NT2/D1 (cell line): ENCODE measurements at regions not wholly inside any gene's neighbourhood (a gene's known extent, or its start where the extent isn't known, plus 50 kb on each side); places are given as distances from the start of the nearest gene placed in this dataset.

Source experiments
- DNase-seq: peaks from one replicate; pipeline ENCODE4 v3.0.0-alpha.2; 2011; ENCODE audit warnings: low read depth, low spot score
- H3K27me3 ChIP-seq: 2 replicates; pipeline ENCODE4 v1.6.0; 2011; ENCODE audit warnings: mild to moderate bottlenecking; ENCODE audit not compliant: insufficient read length, insufficient read depth
- H3K36me3 ChIP-seq: 2 replicates; pipeline ENCODE4 v1.6.1; 2011; ENCODE audit warnings: mild to moderate bottlenecking, low read length, mixed read lengths; ENCODE audit not compliant: insufficient read depth, insufficient read length
- H3K4me1 ChIP-seq: 2 replicates; pipeline ENCODE4 v1.5.1; 2011; ENCODE audit not compliant: insufficient read depth, insufficient read length
- H3K4me3 ChIP-seq: 2 replicates; pipeline ENCODE4 v1.5.1; 2011; ENCODE audit warnings: low read depth; ENCODE audit not compliant: insufficient read length
- H3K9ac ChIP-seq: 2 replicates; pipeline ENCODE4 v1.6.0; 2011; ENCODE audit warnings: low read depth; ENCODE audit not compliant: insufficient read length
- H3K9me3 ChIP-seq: 2 replicates; pipeline ENCODE4 v1.5.1; 2011; ENCODE audit warnings: mild to moderate bottlenecking, low read length; ENCODE audit not compliant: insufficient read depth
- SUZ12 ChIP-seq: IDR thresholded peaks from 2 replicates; pipeline ENCODE4 v1.6.1; 2011; ENCODE audit not compliant: insufficient read length, insufficient read depth; ENCODE audit errors: extremely low read depth
- YY1 ChIP-seq: IDR thresholded peaks from 2 replicates; pipeline ENCODE4 v1.6.1; 2011; ENCODE audit not compliant: insufficient read length, insufficient read depth
- ZNF274 ChIP-seq: IDR thresholded peaks from 2 replicates; pipeline ENCODE4 v1.6.1; 2011; ENCODE audit warnings: mild to moderate bottlenecking, low read depth, low read length

GRCh38 chr13:22496803-22497508, 683.8 kb upstream of the SGCG start:
- Histone ChIP-seq H3K4me3 (no peak overlapping the region), H3K9me3 (no peaks in the 10 kb centered on the region), H3K27me3 (no peaks in the 10 kb centered on the region), H3K4me1 (no peaks in the 10 kb centered on the region), H3K9ac (no peak overlapping the region), H3K36me3 (no peaks in the 10 kb centered on the region)
- TF ChIP-seq SUZ12 = no peak
- no peak for TF ChIP-seq ZNF274
- no peak for TF ChIP-seq YY1
- no peak for DNase-seq

GRCh38 chr13:22497991-22498780, 682.6 kb upstream of the SGCG start:
- Histone ChIP-seq H3K9ac (no peak overlapping the region), H3K4me1 (no peaks in the 10 kb centered on the region), H3K9me3 (no peaks in the 10 kb centered on the region), H3K4me3 (no peak overlapping the region), H3K27me3 (no peaks in the 10 kb centered on the region), H3K36me3 (no peaks in the 10 kb centered on the region)
- DNase-seq = no peak
- TF ChIP-seq ZNF274 (no peak), SUZ12 (no peak), YY1 (no peak)

GRCh38 chr13:22499919-22500318, 680.9 kb upstream of the SGCG start:
- TF ChIP-seq YY1 (no peak), ZNF274 (no peak), SUZ12 (no peak)

GRCh38 chr13:22505489-22505888, 675.3 kb upstream of the SGCG start:
- TF ChIP-seq ZNF274 (no peak), YY1 (no peak), SUZ12 (no peak)

More at GRCh38 chr13:22499919-22500318, 680.9 kb upstream of the SGCG start:
- no peaks in the 10 kb centered on the region for H3K4me1 ChIP-seq
- no peaks in the 10 kb centered on the region for H3K9me3 ChIP-seq
- no peak overlapping the region for H3K9ac ChIP-seq
- H3K4me3 ChIP-seq = no peak overlapping the region
- H3K27me3 ChIP-seq = no peaks in the 10 kb centered on the region
- no peaks in the 10 kb centered on the region for H3K36me3 ChIP-seq
- DNase-seq = no peak

GRCh38 chr13:22506096-22506691, 674.6 kb upstream of the SGCG start:
- no peaks in the 10 kb centered on the region for H3K4me1 ChIP-seq
- no peaks in the 10 kb centered on the region for H3K27me3 ChIP-seq
- H3K9me3 ChIP-seq = no peaks in the 10 kb centered on the region
- H3K9ac ChIP-seq = no peak overlapping the region
- H3K4me3 ChIP-seq = no peak overlapping the region
- no peaks in the 10 kb centered on the region for H3K36me3 ChIP-seq
- DNase-seq = no peak
- no peak for TF ChIP-seq YY1
- no peak for TF ChIP-seq ZNF274
- TF ChIP-seq SUZ12 = no peak

More at GRCh38 chr13:22505489-22505888, 675.3 kb upstream of the SGCG start:
- Histone ChIP-seq H3K4me3 (no peak overlapping the region), H3K9ac (no peak overlapping the region), H3K9me3 (no peaks in the 10 kb centered on the region), H3K36me3 (no peaks in the 10 kb centered on the region), H3K4me1 (no peaks in the 10 kb centered on the region), H3K27me3 (no peaks in the 10 kb centered on the region)
- no peak for DNase-seq

- Histone ChIP-seq H3K4me3 (no peak overlapping the region), H3K9ac (no peak overlapping the region), H3K9me3 (no peaks in the 10 kb centered on the region), H3K36me3 (no peaks in the 10 kb centered on the region), H3K4me1 (no peaks in the 10 kb centered on the region), H3K27me3 (no peaks in the 10 kb centered on the region)
- DNase-seq = peak; percentile 42
- no peak for TF ChIP-seq SUZ12
- no peak for TF ChIP-seq YY1
- TF ChIP-seq ZNF274 = no peak
These were observed 663.2 kb upstream of the SGCG start for GRCh38 chr13:22517544-22517943.

GRCh38 chr13:22536851-22537250, 643.9 kb upstream of the SGCG start:
- Histone ChIP-seq H3K9ac (no peak overlapping the region), H3K4me1 (no peaks in the 10 kb centered on the region), H3K27me3 (no peaks in the 10 kb centered on the region), H3K4me3 (no peak overlapping the region), H3K9me3 (no peaks in the 10 kb centered on the region), H3K36me3 (no peaks in the 10 kb centered on the region)
- TF ChIP-seq SUZ12 = no peak
- no peak for DNase-seq
